BJ (cell line): ENCODE measurements at regions not wholly inside any gene's neighbourhood (a gene's known extent, or its start where the extent isn't known, plus 50 kb on each side); places are given as distances from the start of the nearest gene placed in this dataset.

ENCODE experiments used
- CTCF ChIA-PET: fragments of 350-600 bp; formaldehyde crosslinking; extraction: SDS; loops from one replicate; lab custom pipeline; 2021; ENCODE audit warnings: antibody characterized with exemption, inconsistent platforms; lab: Yijun Ruan, JAX
- POLR2A ChIA-PET: fragments of 300-600 bp; sonication (Branson Sonifier 250); formaldehyde crosslinking; extraction: SDS; loops from one replicate; lab custom pipeline; 2021; ENCODE audit warnings: antibody characterized with exemption; lab: Charles Lee
- DNase-seq: peaks from one replicate; pipeline ENCODE4 v3.0.0-alpha.2; 2011; ENCODE audit warnings: low read depth
- H3K27me3 ChIP-seq: 2 replicates; pipeline ENCODE4 v1.6.0; 2011; ENCODE audit warnings: low read length; ENCODE audit not compliant: control insufficient read depth, insufficient read depth
- H3K36me3 ChIP-seq: 2 replicates; pipeline ENCODE4 v1.5.1; 2011; ENCODE audit warnings: low read length; ENCODE audit not compliant: control insufficient read depth, insufficient read depth
- H3K4me3 ChIP-seq: 2 replicates; pipeline ENCODE4 v1.5.1; 2011; ENCODE audit warnings: low read depth, mild to moderate bottlenecking, control low read depth, low read length
- TF ChIP-seq, protein P1 (sequence below): IDR thresholded peaks from 2 replicates; pipeline ENCODE4 v1.5.1; 2011; ENCODE audit warnings: low read depth, mild to moderate bottlenecking, control low read depth, inconsistent platforms, low read length, moderate library complexity; ENCODE audit not compliant: insufficient read depth

DNA sequence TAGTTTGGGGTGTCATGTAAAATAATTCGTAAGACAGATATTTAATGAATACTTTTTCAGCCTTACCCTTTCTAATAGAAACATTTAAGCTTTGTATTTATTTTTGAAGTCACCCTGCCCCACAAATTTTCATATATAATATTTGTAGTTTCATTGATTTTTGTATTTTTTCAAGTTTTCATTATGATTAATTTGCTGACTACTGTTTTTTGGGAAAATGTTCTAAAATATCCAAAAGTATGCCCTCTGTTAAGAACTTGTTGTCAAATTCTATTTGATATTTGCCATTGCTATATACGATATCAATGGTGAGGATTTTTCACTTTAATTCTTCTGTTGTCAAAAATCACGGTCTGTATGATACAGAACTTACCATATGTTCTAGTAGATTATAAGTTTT lies 793.9 kb upstream of the CITED2 start:
- ChIA-PET CTCF (interaction anchor here (0.5 kb wide), 1 partner anchor 90 kb away, joined by 4 read pairs; no protein-coding TSS in a partner anchor), POLR2A (no interaction called here)
- TF ChIP-seq, protein P1, sequence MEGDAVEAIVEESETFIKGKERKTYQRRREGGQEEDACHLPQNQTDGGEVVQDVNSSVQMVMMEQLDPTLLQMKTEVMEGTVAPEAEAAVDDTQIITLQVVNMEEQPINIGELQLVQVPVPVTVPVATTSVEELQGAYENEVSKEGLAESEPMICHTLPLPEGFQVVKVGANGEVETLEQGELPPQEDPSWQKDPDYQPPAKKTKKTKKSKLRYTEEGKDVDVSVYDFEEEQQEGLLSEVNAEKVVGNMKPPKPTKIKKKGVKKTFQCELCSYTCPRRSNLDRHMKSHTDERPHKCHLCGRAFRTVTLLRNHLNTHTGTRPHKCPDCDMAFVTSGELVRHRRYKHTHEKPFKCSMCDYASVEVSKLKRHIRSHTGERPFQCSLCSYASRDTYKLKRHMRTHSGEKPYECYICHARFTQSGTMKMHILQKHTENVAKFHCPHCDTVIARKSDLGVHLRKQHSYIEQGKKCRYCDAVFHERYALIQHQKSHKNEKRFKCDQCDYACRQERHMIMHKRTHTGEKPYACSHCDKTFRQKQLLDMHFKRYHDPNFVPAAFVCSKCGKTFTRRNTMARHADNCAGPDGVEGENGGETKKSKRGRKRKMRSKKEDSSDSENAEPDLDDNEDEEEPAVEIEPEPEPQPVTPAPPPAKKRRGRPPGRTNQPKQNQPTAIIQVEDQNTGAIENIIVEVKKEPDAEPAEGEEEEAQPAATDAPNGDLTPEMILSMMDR: no peak
- no peak overlapping the region for H3K4me3 ChIP-seq
- no peak for DNase-seq
- no peaks in the 10 kb centered on the region for H3K36me3 ChIP-seq
- H3K27me3 ChIP-seq: no peaks in the 10 kb centered on the region

DNA sequence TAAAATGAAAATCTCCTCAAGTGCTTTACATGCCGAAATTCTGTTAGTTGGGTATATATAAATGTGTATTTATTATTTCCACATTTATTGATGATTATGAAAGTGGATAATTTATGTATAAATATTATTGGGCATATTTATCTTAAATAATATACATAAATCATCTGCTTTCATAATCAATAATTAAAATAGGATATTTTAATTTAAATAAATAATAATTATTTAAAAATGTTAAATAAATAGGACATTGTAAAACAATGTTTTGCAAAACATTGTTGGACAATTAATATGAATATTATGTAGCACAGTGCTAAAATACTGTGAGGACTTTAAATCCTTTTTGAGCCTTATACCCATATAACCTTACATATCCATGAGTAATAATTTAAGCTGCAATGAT lies 786.5 kb upstream of the CITED2 start:
- no peak overlapping the region for H3K4me3 ChIP-seq
- no peaks in the 10 kb centered on the region for H3K36me3 ChIP-seq
- ChIA-PET CTCF (no interaction called here), POLR2A (no interaction called here)
- H3K27me3 ChIP-seq: no peaks in the 10 kb centered on the region
- TF ChIP-seq, protein P1: no peak
- DNase-seq: no peak

DNA sequence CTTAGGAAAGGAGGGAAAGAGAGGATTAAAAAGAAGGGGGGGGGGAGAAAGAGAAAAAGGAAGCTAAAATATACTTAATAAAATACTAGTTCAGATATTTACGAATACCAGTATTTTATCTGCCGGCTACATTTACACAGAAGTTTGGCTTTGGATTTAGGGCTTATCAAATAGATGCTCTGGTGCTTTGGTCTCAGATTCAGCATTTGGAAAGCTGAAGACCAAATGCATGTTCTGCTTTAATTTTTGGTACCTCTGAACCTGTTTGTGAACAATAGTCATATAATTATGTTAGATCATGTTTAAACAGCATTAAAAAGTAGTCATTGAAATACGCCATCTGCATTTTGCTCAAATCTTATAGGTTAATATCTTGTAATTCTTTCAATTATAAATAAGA lies 786.0 kb upstream of the CITED2 start:
- TF ChIP-seq, protein P1: no peak
- ChIA-PET CTCF (no interaction called here), POLR2A (interaction anchor here (0.6 kb wide), 1 partner anchor 14 kb away, joined by 3 read pairs; no protein-coding TSS in a partner anchor)
- no peak overlapping the region for H3K4me3 ChIP-seq
- DNase-seq: no peak
- no peaks in the 10 kb centered on the region for H3K27me3 ChIP-seq
- H3K36me3 ChIP-seq: no peaks in the 10 kb centered on the region

DNA sequence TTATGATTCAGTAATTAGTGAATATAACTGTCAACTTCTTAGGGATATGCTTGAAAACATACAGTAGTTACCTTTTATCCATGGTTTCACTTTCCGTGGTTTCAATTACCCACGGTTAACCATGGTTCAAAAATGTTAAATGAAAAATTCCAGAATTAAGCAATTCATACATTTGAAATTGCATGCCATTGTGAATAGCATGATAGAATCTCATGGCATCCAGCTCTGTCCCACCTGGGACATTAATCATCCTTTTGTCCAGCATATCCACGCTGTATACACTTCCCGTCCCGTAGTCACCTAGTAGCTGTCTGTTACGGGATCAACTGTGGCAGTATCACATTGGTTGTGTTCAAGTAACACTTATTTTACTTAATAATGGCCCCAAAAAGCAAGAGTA lies 781.7 kb upstream of the CITED2 start:
- H3K36me3 ChIP-seq: no peaks in the 10 kb centered on the region
- H3K27me3 ChIP-seq: no peaks in the 10 kb centered on the region
- no peak overlapping the region for H3K4me3 ChIP-seq
- DNase-seq: no peak
- CTCF ChIA-PET: no interaction called here
- TF ChIP-seq, protein P1: no peak
- POLR2A ChIA-PET: interaction anchor here (0.6 kb wide), 1 partner anchor 94 kb away, joined by 4 read pairs; no protein-coding TSS in a partner anchor

DNA sequence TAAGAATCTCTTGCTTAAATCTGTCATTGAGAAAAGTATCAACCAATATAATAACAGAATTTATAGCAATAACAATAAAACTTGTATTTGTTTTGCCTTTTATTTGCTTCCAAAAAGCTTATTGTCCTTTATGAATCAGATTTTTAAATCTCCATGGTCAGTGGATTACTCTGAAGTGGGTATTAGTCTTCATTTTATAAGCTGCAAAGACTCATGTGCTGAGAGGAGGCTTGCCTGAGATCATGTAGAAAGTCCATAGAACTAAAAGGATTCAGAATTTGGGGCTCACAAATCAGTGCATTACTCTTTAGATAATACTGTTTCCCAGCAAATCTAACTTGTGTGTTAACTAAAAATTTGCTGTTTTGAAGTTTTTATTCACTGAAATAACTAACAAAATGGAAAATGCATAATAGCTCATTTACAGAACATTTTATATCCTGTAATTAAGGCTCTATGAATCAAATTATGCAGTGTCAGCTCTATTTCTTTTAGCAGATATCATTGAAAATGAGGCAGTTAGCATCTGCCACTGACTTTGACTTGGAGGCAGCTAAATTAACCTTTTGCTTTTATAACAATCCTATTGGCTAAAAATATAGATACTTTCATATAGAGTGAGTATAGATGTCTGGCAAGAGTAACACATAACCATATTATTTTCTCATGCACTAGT lies 781.1 kb upstream of the CITED2 start:
- DNase-seq: no peak
- ChIA-PET POLR2A (interaction anchor here (0.6 kb wide), 1 partner anchor 95 kb away, joined by 4 read pairs; no protein-coding TSS in a partner anchor), CTCF (no interaction called here)
- Histone ChIP-seq H3K36me3 (no peaks in the 10 kb centered on the region), H3K27me3 (no peaks in the 10 kb centered on the region), H3K4me3 (no peak overlapping the region)
- TF ChIP-seq, protein P1: no peak
